GM18517 (cell line): ENCODE measurements at regions not wholly inside any gene's neighbourhood (a gene's known extent, or its start where the extent isn't known, plus 50 kb on each side); places are given as distances from the start of the nearest gene placed in this dataset.

Experiments used
- ATAC-seq: cut with Tn5 transposase; IDR thresholded peaks from one replicate; pipeline ENCODE4 v1.9.1; 2021; ENCODE audit warnings: mild to moderate bottlenecking, moderate library complexity; ENCODE audit not compliant: unreplicated experiment

DNA sequence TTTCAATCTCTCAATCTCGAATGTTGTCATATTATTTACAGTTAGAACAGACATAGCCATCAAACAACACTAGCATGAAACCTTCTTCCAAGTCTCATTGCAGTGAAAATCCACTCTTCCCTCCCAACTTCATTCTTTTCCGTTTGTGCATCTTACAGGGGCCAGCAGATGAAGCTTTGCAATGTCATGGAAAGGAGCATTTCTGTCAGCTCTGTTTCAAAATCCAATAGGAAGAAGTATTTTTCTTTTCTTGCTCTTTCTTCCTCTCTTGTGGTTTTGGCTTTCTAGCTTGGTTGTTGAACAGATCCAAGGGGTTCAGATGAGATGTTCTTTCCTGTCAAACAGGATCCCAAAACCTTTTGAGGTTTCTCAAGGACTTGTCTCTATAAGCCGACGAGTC is 416.6 kb downstream of the AEBP2 start:
- no peak for ATAC-seq

DNA sequence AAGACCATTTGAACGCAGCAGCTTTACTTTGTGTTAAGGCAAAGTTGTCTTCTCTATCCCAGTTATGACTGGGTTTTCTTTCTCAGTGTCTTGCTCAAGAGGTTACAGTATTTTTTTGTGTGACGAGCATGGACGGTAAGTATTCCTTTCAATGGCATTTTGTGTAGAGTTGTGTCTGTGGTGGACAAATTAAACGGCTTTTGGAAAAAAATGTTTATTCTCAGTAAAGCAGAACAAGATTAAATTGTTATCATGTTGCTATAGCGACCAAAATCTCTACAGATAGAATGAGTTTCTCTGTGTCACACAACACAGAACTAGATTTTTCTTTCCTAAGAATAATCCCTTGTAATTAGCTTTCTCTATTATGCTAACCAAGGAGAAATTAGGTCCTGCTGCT is 417.1 kb downstream of the AEBP2 start:
- ATAC-seq = no peak

- ATAC-seq = no peak
These were observed 417.9 kb downstream of the AEBP2 start for GRCh38 chr12:19857204-19857603.

DNA sequence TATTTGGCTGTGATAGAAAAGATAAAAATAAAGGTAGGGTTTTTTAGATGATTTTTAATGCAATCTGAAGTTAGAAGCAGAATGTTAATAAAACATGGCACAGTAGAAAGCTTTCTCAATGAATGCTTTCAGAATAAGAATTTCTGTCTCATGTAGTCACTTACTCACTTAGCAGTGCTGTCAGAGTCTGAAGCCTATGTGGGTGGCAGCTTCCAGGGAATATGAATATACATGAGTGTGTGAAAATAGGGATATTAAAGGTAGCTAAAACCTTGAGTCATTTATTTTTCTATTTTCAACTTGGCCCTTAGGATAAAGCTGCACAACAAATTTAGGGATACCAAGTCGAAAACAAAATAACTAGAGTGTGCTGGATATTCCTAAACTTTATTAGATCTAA is 427.9 kb downstream of the AEBP2 start:
- no peak for ATAC-seq

DNA sequence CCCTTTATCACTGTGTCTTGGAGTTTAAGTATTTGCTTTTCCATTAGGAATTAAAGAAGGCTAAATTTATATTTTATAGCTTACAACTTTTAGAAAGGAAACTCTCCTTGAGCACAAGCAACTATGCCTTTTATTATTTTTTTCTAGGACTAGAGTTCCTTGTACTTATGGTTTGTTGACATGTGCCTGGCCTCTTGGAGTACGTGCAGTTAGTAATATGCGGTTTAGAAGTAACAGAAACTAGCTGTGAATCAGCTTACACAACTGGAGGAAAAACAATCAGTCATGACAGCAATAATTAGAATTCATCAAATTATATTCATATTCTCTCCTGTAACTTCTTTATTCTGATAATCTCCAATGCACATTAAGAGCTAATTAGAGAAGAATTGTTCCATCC is 428.7 kb downstream of the AEBP2 start:
- no peak for ATAC-seq

GRCh38 chr12:19869413-19869812 is 430.1 kb downstream of the AEBP2 start:
- ATAC-seq = no peak

GRCh38 chr12:19872621-19873540 is 433.6 kb downstream of the AEBP2 start:
- no peak for ATAC-seq

- no peak for ATAC-seq
These were observed 440.8 kb downstream of the AEBP2 start for GRCh38 chr12:19880076-19880475.

- ATAC-seq = no peak
These were observed 441.4 kb downstream of the AEBP2 start for GRCh38 chr12:19880721-19881120.

DNA sequence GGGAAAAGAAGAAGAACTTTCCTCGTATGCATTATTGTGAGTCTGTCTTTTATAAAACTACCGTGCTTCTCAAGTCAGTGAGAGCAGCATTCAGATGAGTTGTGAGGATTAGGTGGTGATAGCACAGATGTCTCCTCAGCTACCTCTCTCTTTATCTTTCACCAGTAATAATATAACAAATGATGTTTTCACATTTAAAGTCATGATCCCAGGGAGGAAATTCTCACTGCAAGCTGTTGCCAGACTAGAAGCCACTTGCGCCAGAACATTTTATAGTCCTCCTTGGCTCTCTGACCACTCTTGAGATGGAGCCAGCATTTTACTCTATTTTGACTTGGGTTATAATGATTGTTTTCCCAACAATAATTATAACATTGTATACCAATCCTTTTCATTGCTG is 443.1 kb downstream of the AEBP2 start:
- no peak for ATAC-seq

DNA sequence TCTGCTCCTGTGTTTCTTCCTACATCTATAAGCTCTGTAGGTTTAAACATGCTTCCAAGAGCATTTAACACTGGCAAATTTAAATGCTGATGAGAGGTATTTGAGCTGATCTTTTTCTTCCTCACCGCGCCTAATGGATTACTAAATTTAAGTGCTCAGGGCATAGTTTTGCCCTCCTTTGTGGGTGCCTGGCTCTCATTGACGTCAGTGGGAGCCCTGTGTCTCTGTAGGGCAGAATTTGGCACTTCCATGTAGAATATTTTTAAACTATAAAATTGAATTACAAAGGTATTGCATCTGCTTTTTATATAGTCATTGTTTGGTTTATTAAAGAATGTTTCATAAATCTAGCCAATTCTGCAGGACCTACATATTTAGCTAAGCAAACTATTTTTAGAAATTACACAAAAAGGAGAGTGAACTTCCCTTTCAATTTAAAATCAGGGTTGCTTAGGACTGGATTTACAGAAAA is 444.8 kb downstream of the AEBP2 start:
- ATAC-seq = no peak

GRCh38 chr12:19885093-19885812 is 446.0 kb downstream of the AEBP2 start:
- ATAC-seq = no peak

DNA sequence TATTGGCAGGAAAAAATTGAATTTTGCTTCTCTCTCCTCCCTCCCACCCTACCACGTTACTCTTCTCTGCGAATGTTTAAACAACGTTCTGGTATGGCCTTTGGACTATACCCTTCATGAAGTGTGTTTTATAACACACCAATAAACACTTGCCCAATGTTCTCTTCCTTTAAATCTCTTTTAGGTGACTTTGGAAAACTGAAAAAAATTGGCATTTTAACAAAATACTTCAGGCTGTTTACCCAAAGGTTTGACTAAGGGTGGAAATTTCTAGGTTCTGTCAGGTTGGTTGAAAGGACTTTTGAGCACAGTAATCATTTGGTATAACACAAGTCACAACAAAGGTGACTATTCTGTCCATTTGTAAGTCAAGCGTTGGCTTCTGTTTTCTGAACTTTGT is 446.8 kb downstream of the AEBP2 start:
- no peak for ATAC-seq

DNA sequence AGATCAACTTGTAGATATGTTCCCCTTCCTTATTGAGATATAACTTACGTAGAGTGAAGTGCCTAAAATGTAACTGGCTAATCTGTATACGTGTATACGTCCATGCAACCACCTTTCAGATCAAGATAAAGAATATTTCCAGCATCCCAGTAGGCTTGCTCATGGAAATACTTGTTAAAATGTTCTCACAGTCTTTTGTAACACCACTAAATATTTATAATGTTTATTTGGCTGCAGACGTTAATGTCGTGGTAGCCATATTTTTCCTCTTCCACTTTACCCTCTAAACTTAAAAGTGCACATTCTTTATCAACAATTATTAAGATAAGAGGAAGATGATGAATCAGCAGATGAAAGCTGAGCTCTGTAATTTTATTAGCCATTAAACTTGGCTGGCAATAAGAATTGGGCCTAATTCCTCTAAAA is 447.4 kb downstream of the AEBP2 start:
- no peak for ATAC-seq

- no peak for ATAC-seq
These were observed 450.7 kb downstream of the AEBP2 start for GRCh38 chr12:19890024-19890423.

- ATAC-seq = no peak
These were observed 452.8 kb downstream of the AEBP2 start for GRCh38 chr12:19891936-19892591.

DNA sequence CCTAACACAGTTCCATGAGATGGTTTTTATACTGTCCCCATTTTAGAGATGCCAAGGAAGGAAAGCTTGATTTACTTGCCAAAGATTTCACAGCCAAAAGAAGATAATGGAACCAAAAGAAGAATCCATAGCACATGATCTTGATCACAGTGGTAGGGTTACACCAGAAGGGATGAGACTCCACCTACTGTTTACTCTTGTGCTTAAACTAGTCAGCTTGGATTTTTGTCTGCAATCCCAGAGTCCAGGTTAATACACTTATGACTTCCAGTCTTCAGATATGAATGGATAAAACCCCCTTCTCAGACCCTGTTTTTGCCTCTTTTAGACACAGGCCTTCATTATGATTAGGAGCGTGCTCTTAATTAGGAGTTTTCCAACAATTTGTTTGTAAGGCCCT is 454.2 kb downstream of the AEBP2 start:
- ATAC-seq = no peak

DNA sequence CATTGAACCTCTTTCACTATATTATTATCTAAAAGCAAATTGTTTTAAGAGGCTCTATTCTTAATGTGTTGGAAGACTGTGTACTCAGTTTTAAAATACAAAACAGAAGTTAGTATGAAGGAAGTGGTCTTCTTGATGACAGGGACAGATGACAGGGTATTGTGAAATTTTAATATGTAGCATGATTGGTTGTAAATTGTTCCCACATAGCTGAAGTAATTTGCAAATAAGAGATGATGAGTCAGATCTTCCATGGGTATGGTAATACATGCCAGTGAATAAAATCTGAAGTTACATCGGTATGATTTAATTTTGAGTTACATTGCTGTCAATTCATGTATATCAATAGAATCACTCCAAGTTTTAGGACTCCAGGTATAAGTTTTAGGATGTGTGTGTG is 454.8 kb downstream of the AEBP2 start:
- no peak for ATAC-seq

DNA sequence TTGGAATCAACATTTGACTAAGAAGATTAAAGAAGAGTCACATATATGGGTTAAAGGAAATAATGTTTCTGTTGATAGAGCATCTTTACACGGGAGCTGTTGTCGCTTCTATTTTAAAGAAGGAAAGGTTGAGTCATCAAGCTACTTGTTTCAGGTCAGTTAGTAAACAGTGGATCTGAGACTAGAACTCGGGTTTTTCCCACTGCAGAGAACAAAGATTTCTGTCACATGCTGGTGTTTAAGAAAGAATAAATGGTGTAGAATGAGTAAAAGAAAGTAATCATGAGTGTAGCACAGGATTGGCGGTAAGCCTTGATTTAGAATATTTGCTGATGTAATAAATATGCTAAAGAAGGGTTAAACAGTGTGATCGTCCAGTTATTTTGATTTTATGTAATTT is 455.5 kb downstream of the AEBP2 start:
- ATAC-seq = peak; percentile 82

- no peak for ATAC-seq
These were observed 456.1 kb downstream of the AEBP2 start for GRCh38 chr12:19895246-19896020.

- ATAC-seq = no peak
These were observed 456.7 kb downstream of the AEBP2 start for GRCh38 chr12:19896041-19896440.
